Astrocyte of the spinal cord (primary cell): ENCODE measurements at regions not wholly inside any gene's neighbourhood (a gene's known extent, or its start where the extent isn't known, plus 50 kb on each side); places are given as distances from the start of the nearest gene placed in this dataset.
"Not testable (repeated sequence)": the region's sequence is repeated elsewhere in the genome, so short reads cannot be mapped to it uniquely, and the experiment has no call there.

Experiments used
- DNase-seq: peaks from one replicate; pipeline ENCODE4 v3.0.0; 2011; ENCODE audit warnings: low read depth, low spot score
- H3K4me3 ChIP-seq: 2 replicates; pipeline ENCODE4 v1.5.1; 2011; ENCODE audit warnings: low read depth, mild to moderate bottlenecking, low read length, moderate library complexity
- in situ Hi-C: cut with HindIII; loops from 2 replicates; pipeline ENCODE4 v1.10.0; 2017; ENCODE audit warnings: low sequenced_read_pairs
- TF ChIP-seq, protein P1 (sequence below): IDR thresholded peaks from 2 replicates; pipeline ENCODE4 v1.5.1; 2012; ENCODE audit warnings: low read depth, mild to moderate bottlenecking, low read length, inconsistent platforms

DNA sequence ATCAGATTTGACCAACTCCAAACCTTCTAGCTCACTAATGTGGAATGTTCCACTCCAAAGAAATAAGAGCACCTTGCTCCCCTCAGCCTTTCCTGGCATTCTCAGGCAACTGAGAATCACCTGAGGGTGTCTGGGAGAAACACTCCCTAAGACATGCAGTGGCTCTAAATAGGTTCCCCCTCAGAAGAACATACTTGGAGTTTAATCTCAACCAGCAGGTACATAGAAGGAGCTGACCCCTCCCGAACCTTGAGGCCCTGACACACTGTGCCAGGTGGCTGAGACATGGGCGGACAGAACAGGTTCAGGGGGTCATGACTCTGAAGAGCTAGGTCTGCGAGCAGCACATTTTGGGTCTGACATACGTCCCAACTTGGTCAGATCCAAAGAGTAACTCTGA lies 107.6 kb upstream of the MAP3K4 start:
- H3K4me3 ChIP-seq, result no peak overlapping the region
- DNase-seq, result no peak
- in situ Hi-C loops, result no loop called here
- TF ChIP-seq, protein P1, sequence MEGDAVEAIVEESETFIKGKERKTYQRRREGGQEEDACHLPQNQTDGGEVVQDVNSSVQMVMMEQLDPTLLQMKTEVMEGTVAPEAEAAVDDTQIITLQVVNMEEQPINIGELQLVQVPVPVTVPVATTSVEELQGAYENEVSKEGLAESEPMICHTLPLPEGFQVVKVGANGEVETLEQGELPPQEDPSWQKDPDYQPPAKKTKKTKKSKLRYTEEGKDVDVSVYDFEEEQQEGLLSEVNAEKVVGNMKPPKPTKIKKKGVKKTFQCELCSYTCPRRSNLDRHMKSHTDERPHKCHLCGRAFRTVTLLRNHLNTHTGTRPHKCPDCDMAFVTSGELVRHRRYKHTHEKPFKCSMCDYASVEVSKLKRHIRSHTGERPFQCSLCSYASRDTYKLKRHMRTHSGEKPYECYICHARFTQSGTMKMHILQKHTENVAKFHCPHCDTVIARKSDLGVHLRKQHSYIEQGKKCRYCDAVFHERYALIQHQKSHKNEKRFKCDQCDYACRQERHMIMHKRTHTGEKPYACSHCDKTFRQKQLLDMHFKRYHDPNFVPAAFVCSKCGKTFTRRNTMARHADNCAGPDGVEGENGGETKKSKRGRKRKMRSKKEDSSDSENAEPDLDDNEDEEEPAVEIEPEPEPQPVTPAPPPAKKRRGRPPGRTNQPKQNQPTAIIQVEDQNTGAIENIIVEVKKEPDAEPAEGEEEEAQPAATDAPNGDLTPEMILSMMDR, result no peak

GRCh38 chr6:160889148-160889547 lies 102.4 kb upstream of the MAP3K4 start:
- DNase-seq, in situ Hi-C loops, H3K4me3 ChIP-seq: not testable (repeated sequence)

DNA sequence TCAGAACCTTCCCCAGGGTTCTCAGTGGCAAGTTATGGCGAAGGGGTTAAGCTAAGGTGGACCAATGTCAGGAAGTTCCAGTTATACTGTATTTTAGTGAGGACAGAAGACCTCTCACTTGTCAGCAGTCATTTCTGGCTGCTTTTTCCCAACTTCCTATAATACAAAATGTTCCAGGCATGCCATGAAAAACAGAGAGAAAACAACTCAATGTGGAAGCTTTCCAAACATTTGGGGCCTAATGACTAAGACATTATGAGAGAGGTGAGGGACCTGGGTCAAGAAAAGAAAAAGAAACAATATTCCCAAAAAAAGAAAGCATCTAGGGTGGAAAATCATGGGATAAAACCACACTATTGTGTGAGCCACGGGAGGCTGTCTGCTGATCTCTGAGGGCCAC lies 99.9 kb upstream of the MAP3K4 start:
- TF ChIP-seq, protein P1, result no peak

DNA sequence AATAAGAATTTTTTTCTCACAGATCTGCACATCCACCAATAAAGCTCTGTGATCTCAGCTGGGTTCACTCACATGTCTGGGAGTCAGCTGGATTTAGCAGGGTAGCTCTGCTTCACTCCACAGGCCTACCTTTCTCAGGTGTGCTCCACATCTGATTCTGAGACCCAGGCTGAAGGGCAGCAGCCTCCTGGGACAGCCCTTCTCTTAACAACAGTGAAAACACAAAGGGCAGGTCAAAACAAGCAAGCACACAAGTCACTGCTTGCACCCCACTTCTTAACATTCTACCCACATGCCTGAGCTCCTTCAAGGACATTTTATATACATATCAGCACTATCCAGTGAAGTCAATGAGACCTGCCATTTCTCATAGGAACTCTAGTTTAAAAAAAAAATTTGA lies 96.0 kb upstream of the MAP3K4 start:
- no peak for DNase-seq
- in situ Hi-C loops, result no loop called here
- TF ChIP-seq, protein P1, result no peak
- no peak overlapping the region for H3K4me3 ChIP-seq

More for the DNA sequence above, 99.9 kb upstream of the MAP3K4 start:
- DNase-seq, result no peak
- H3K4me3 ChIP-seq, result no peak overlapping the region
- in situ Hi-C loops, result no loop called here

DNA sequence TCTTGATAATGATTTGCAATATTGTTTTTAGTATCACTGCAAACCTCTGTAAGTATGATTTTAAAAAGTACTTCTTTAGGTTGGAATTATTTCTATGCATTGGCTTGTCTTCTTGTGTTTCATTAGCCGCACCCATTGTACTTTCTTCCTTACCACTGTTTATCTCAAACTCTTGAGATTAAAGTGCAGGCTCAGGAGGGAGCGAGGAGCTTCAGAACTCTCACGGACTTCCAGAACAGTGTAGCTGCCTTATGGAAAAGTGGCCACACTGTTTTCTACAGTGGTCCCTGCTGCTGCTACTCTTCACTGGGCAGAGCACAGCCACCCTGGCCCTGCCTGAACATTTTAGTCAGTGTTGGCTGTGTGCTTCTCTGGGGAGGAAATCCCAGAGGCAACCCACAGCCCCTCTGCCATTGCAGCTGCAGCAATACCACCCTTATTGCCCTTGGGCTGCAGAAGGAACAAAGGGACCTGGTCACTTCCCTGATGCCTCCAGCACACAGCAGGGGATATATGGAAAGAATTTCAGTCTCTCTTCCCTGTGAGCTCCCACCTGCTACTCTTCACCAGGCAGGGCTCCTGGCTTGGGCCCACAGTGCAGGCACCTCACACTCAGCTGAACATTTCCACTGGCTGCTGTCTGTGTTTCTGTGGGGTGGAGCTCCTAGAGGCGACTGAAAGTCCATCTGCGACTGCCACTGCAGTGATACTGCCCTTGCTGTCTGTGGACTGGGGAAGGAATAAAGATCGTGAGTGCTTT lies 91.7 kb upstream of the MAP3K4 start:
- DNase-seq, result no peak
- no peak overlapping the region for H3K4me3 ChIP-seq
- TF ChIP-seq, protein P1, result no peak
- in situ Hi-C loops, result no loop called here

GRCh38 chr6:160911949-160912348 lies 79.6 kb upstream of the MAP3K4 start:
- no peak overlapping the region for H3K4me3 ChIP-seq
- DNase-seq, result no peak
- TF ChIP-seq, protein P1, result no peak
- in situ Hi-C loops, result no loop called here

DNA sequence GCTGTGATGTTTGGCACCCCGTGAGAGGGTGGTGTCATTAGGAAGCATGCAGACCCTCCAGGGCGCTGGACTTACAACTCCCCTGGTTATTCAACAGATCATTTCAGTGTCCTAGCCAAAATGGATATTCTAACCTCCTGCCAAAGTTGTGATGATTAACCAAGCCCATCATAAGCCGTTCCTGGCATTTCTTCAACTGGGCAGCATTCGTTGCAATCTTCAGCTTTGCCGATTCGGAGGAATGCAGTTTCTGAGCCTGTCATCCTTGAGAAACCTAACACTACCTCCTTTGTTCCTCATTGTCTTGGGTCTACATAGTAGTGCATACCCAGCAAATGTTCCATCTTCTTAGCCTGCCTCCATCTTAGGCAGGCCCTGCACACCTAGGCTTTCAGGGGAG lies 79.2 kb upstream of the MAP3K4 start:
- TF ChIP-seq, protein P1, result no peak
- no peak for DNase-seq
- in situ Hi-C loops, result no loop called here
- no peak overlapping the region for H3K4me3 ChIP-seq
